GM12865 (cell line): ENCODE measurements at regions not wholly inside any gene's neighbourhood (a gene's known extent, or its start where the extent isn't known, plus 50 kb on each side); places are given as distances from the start of the nearest gene placed in this dataset.

Experiments used
- DNase-seq: peaks from one replicate; pipeline ENCODE4 v3.0.0; 2010; ENCODE audit warnings: low read depth
- H3K4me3 ChIP-seq: 2 replicates; pipeline ENCODE4 v1.5.1; 2011; ENCODE audit warnings: mild to moderate bottlenecking, low read depth, low read length, control low read depth
- TF ChIP-seq, protein P1 (sequence below): IDR thresholded peaks from 2 replicates; pipeline ENCODE4 v1.5.1; 2011; ENCODE audit warnings: low read length, control low read depth, low read depth, inconsistent platforms; ENCODE audit not compliant: insufficient read depth; ENCODE audit errors: missing control alignments

- TF ChIP-seq, protein P1, sequence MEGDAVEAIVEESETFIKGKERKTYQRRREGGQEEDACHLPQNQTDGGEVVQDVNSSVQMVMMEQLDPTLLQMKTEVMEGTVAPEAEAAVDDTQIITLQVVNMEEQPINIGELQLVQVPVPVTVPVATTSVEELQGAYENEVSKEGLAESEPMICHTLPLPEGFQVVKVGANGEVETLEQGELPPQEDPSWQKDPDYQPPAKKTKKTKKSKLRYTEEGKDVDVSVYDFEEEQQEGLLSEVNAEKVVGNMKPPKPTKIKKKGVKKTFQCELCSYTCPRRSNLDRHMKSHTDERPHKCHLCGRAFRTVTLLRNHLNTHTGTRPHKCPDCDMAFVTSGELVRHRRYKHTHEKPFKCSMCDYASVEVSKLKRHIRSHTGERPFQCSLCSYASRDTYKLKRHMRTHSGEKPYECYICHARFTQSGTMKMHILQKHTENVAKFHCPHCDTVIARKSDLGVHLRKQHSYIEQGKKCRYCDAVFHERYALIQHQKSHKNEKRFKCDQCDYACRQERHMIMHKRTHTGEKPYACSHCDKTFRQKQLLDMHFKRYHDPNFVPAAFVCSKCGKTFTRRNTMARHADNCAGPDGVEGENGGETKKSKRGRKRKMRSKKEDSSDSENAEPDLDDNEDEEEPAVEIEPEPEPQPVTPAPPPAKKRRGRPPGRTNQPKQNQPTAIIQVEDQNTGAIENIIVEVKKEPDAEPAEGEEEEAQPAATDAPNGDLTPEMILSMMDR, result no peak
- H3K4me3 ChIP-seq, result no peak overlapping the region
- DNase-seq, result no peak
Measured at GRCh38 chr15:67973846-67974245, 80.3 kb upstream of the PIAS1 start.

DNA sequence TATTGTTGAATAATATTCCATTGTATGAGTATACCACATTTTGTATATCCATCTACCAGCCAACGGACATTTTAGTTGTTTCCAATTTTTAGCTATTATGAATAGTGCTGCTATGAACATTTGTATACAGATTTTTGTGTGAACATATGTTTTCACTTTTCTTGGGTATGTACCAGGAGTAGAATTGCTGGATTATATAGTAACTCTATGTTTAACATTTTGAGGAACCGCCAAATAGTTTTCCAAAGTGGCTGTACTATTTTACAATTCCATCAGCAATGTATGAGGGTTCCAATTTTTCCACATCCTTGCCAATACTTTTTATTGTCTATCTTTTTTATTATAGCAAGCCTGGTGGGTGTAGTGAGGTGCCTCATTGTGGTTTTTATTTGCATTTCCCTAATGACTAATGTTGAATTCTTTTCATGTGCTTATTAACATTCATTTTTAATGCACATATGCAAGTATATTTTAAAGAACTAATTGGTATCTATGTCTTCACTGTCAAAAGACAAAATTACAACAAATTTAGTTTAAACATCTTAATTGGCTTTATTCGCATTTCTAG lies 77.5 kb upstream of the PIAS1 start:
- TF ChIP-seq, protein P1, result no peak
- no peak for DNase-seq
- no peak overlapping the region for H3K4me3 ChIP-seq

DNA sequence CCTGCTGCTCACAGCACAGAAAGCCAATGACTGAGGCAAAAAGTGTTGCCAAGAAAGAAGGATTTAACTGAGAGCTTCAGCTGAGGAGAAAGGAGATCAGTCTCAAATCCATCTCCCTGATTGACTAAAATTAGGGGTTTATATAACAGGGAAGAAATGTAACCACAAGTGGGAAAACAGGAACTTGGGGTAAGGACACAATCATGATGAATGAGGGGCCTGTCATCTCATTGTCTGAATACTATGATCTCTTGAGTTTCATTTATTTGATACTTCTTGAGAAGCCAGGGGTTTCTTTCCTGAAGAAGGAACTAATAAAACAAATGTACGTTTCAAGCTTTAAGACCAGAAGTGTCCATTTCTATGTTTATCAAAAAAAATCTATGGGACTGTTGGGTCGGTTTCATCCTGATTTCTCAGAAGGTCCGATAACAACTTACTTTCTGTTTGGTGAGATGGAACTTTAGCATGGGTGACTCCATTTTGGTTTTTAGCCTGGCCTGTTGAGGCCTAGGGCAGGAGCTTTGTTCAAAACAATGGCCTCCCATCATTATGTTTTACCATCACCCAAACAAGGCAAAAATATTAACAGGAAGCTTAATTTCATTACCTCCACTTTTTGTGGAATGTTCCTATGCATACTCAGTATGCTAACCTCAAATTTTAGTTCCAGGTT lies 76.6 kb upstream of the PIAS1 start:
- TF ChIP-seq, protein P1, result no peak
- no peak for DNase-seq
- no peak overlapping the region for H3K4me3 ChIP-seq

DNA sequence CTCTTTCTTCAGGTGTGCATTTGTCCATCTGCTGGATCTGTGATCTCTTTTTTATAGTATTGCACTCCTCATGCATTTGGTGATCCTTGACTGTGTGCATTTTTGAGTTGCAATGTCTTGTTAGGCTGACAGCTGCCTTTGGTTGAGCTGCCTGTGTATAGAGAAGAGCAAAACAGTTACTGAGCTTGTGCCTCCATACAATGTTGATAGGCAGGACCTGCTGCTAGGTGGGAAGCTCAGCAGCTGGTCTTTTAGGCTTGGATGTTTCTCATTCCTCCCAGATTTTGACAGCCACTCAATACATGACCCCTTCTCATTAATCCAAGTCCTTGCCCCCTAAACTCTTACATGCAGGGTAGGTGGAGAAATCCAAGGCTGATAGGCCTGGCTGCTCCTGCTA lies 74.8 kb upstream of the PIAS1 start:
- TF ChIP-seq, protein P1, result no peak
- DNase-seq, result no peak
- no peak overlapping the region for H3K4me3 ChIP-seq

DNA sequence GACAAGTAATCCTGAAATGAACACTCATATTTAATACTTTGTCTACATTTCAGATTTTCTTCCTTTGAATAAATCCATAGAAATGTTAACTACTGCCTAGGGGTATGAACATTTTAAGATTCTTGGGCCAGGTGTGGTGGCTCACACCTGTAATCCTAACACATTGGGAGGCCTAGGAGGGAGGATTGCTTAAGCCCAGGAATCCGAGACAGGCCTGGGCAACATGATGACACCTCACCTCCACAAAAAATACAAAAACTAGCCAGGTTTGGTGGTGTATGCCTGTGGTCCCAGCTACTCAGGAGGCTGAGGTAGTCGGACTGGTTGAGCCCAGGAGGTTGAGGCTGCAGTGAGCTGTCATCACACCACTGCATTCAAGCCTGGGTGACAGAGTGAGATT lies 73.9 kb upstream of the PIAS1 start:
- no peak overlapping the region for H3K4me3 ChIP-seq
- TF ChIP-seq, protein P1, result no peak
- no peak for DNase-seq

GRCh38 chr15:67980773-67981685 lies 73.1 kb upstream of the PIAS1 start:
- DNase-seq, result no peak
- TF ChIP-seq, protein P1, result no peak
- no peak overlapping the region for H3K4me3 ChIP-seq
